HL-60 (cell line): ENCODE measurements at regions not wholly inside any gene's neighbourhood (a gene's known extent, or its start where the extent isn't known, plus 50 kb on each side); places are given as distances from the start of the nearest gene placed in this dataset.

ENCODE experiments used
- DNase-seq, 2 experiments: peaks; one replicate each; pipeline ENCODE4 v3.0.0-alpha.2; 2010 to 2020; ENCODE audit warnings: low read depth in 1 of 2, low spot score in 1 of 2
- H3K27ac ChIP-seq: fragments of 250-450 bp; sonication (Bioruptor Pico); replicated peaks from 2 replicates; pipeline ENCODE4 v1.5.1; 2020; ENCODE audit warnings: mild to moderate bottlenecking, moderate library complexity
- H3K27me3 ChIP-seq: fragments of 250-450 bp; sonication (Bioruptor Pico); 2 replicates; pipeline ENCODE4 v1.5.1; 2021; ENCODE audit warnings: mild to moderate bottlenecking, moderate library complexity; ENCODE audit not compliant: insufficient read depth, poor library complexity, severe bottlenecking
- H3K4me3 ChIP-seq: replicated peaks from 2 replicates; pipeline ENCODE4 v1.5.1; 2011; ENCODE audit warnings: mild to moderate bottlenecking, control low read depth, low read length; ENCODE audit not compliant: insufficient read depth
- CTCF ChIP-seq: IDR thresholded peaks from one replicate; pipeline ENCODE4 v1.5.1; 2011; ENCODE audit warnings: low read length, control low read depth, inconsistent platforms; ENCODE audit not compliant: insufficient read depth
- GABPA ChIP-seq: IDR thresholded peaks from 2 replicates; pipeline ENCODE4 v1.6.1; 2012; ENCODE audit warnings: low read depth
- POLR2AphosphoS5 ChIP-seq: IDR thresholded peaks from 2 replicates; pipeline ENCODE4 v1.6.1; 2012; ENCODE audit warnings: low read depth
- REST ChIP-seq: IDR thresholded peaks from 2 replicates; pipeline ENCODE4 v1.6.1; 2012; ENCODE audit warnings: low read depth; ENCODE audit not compliant: insufficient replicate concordance
- SPI1 ChIP-seq: IDR thresholded peaks from 2 replicates; pipeline ENCODE4 v1.6.1; 2012; ENCODE audit warnings: low read depth, mild to moderate bottlenecking, borderline replicate concordance

GRCh38 chr3:178202194-178202593 is 334.0 kb upstream of the KCNMB2 start:
- no peak for DNase-seq
- no peak overlapping the region for H3K27ac ChIP-seq
- no peak overlapping the region for H3K4me3 ChIP-seq
- no peak for TF ChIP-seq POLR2AphosphoS5
- no peak for TF ChIP-seq SPI1
- no peak for TF ChIP-seq REST
- TF ChIP-seq GABPA = no peak
- TF ChIP-seq CTCF = no peak
- H3K27me3 ChIP-seq = no peaks in the 10 kb centered on the region

GRCh38 chr3:178203165-178203564 is 333.1 kb upstream of the KCNMB2 start:
- no peak overlapping the region for H3K4me3 ChIP-seq
- TF ChIP-seq SPI1 = peak; percentile 62; the same call in 1 of the 2 replicates
- no peak for TF ChIP-seq CTCF
- no peaks in the 10 kb centered on the region for H3K27me3 ChIP-seq
- DNase-seq = no peak
- no peak overlapping the region for H3K27ac ChIP-seq

- H3K27ac ChIP-seq = no peak overlapping the region
- TF ChIP-seq CTCF = no peak
- H3K4me3 ChIP-seq = no peak overlapping the region
- no peaks in the 10 kb centered on the region for H3K27me3 ChIP-seq
- no peak for DNase-seq
These were observed 332.6 kb upstream of the KCNMB2 start for GRCh38 chr3:178203650-178204049.

GRCh38 chr3:178205740-178206139 is 330.5 kb upstream of the KCNMB2 start:
- Histone ChIP-seq H3K27me3 (no peaks in the 10 kb centered on the region), H3K27ac (no peak overlapping the region), H3K4me3 (no peak overlapping the region)
- no peak for DNase-seq
- TF ChIP-seq GABPA = no peak
- TF ChIP-seq CTCF = no peak
- TF ChIP-seq SPI1 = no peak
- TF ChIP-seq POLR2AphosphoS5 = no peak
- no peak for TF ChIP-seq REST
